ENCODE measurements at regions not wholly inside any gene's neighbourhood (a gene's known extent, or its start where the extent isn't known, plus 50 kb on each side); places are given as distances from the start of the nearest gene placed in this dataset.

DNA sequence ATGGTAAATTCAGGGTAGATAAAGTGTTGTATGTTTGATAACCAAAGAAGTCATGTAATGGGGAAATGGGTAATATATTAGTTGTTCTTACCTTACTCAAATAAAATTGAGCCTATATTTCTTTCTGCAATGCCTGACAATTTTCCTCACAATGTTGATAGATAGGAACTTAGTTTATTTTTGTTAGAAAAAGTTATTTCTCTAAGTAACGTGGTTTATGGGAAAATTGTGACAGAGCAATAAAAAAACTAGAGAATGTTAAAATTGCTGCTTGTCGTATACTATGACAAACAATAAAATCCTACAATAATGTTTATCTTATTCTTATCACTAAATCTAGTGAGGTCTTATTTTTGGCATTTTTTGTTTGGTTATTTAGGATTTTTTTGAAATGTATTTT, 534.1 kb downstream of the TMTC2 start:
- DNase-seq (ENCODE audit: low spot score) (no peak), ATAC-seq (ENCODE audit: low FRiP score) (no peak)
- TF ChIP-seq CTCF (IDR thresholded peaks at IDR 0.05), result no peak

DNA sequence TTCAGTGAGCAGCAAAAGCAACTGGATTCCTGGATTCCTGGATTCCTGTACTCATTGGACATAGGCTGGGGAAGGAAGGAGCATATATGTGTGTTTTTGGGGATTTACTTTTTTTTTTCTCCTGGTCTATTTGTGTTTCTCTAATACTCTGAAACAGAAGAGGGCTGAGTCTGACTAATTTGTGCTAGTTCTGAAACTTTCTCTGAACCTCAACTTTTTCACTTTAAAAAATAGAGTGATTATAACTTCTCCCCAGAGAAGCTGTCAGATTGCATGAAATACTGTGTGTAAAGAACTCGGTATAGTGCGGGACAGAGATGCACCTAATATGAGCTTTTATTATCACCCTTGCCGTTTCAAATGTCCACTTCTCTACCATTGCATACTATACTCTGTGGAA, 529.5 kb downstream of the TMTC2 start:
- DNase-seq (ENCODE audit: low spot score), result no peak
- ATAC-seq (ENCODE audit: low FRiP score), result no peak
- TF ChIP-seq CTCF (IDR thresholded peaks at IDR 0.05), result no peak

- ATAC-seq (ENCODE audit: low FRiP score) (no peak), DNase-seq (ENCODE audit: low spot score) (no peak)
- TF ChIP-seq CTCF (IDR thresholded peaks at IDR 0.05), result no peak
Measured at GRCh38 chr12:83214185-83214584, 527.5 kb downstream of the TMTC2 start.

DNA sequence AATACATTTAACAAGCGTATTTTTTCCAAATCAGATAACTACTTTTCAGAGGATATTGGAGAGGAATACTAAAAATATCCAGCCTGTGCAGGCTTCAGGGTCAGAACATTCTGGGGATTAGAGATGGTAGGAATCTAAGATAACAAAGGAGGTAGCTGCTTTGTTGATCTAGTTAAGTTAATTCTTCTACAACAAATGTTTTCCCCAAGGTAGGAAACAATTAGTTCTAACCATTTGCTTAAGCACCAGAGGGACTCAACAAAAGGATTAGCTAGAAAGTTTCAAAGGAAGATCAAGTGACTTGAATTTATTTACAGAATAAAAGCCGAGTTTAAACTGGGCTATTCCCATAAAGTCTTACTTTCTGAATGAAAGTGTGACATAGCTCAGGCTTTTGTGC, 524.2 kb downstream of the TMTC2 start:
- no peak for ATAC-seq (ENCODE audit: low FRiP score)
- DNase-seq (ENCODE audit: low spot score), result no peak
- no peak for TF ChIP-seq CTCF (IDR thresholded peaks at IDR 0.05)

- no peak for TF ChIP-seq CTCF (IDR thresholded peaks at IDR 0.05)
- no peak for DNase-seq (ENCODE audit: low spot score)
- no peak for ATAC-seq (ENCODE audit: low FRiP score)
Measured at GRCh38 chr12:83199069-83199468, 512.4 kb downstream of the TMTC2 start.

DNA sequence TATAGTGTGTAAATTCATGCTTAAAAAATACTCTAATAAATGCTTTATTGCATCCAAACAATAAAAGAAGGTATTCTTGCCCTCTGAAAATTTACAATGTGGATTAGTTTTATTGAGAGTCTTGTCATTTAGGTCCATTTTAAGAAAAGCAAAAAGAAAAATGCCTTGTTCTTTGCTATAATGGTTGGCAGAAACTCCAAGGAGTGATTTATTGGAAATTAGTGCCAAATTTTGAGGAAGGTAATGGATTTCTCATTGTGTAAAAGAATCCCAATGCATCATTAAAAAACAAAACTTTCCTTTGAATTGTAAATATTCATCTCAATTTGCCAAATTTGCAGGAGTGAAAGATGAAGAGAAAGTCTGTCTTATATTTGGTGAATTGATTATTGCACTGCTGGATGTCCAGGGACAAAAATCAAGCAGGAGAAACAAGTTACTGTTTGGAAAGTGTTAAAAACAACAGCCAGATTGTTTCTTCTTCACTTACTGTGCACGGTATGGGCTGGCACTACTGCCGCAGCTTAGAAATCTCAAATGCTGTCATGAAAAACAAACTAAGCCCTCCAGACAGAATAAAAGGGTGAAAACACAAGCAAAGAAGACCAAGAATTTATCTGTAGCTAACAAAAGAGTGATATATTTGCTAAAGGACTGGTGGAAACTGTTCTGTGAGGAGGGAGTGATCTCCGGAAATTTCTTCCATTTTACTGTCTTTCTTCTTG, 511.7 kb downstream of the TMTC2 start:
- ATAC-seq (ENCODE audit: low FRiP score) (no peak), DNase-seq (ENCODE audit: low spot score) (no peak)
- TF ChIP-seq CTCF (IDR thresholded peaks at IDR 0.05), result no peak

GRCh38 chr12:83197483-83197914, 510.8 kb downstream of the TMTC2 start:
- no peak for DNase-seq (ENCODE audit: low spot score)
- no peak for ATAC-seq (ENCODE audit: low FRiP score)
- TF ChIP-seq CTCF (IDR thresholded peaks at IDR 0.05), result no peak
